ENCODE measurements at regions not wholly inside any gene's neighbourhood (a gene's known extent, or its start where the extent isn't known, plus 50 kb on each side); places are given as distances from the start of the nearest gene placed in this dataset.

DNA sequence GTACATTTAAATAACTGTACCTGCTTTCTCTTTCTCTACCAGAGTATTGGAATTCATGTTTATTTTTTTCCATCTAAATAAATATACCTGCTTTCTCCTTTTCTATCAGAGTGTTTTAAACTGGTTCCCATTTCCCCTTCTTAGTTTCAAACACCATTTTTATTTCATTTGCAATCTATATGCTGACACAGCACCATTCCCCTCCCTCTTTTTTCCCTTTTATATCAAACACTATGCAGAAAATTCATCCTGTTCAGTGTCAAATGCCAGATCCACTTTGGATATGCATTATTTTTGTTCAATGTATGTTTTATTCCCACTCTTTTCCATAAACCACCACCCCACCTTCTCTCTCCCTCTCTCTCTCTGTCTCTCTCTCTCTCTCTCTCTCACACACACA lies 85.8 kb upstream of the ST6GALNAC5 start:
- TF ChIP-seq, protein P1, sequence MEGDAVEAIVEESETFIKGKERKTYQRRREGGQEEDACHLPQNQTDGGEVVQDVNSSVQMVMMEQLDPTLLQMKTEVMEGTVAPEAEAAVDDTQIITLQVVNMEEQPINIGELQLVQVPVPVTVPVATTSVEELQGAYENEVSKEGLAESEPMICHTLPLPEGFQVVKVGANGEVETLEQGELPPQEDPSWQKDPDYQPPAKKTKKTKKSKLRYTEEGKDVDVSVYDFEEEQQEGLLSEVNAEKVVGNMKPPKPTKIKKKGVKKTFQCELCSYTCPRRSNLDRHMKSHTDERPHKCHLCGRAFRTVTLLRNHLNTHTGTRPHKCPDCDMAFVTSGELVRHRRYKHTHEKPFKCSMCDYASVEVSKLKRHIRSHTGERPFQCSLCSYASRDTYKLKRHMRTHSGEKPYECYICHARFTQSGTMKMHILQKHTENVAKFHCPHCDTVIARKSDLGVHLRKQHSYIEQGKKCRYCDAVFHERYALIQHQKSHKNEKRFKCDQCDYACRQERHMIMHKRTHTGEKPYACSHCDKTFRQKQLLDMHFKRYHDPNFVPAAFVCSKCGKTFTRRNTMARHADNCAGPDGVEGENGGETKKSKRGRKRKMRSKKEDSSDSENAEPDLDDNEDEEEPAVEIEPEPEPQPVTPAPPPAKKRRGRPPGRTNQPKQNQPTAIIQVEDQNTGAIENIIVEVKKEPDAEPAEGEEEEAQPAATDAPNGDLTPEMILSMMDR (IDR thresholded peaks at IDR 0.05), result no peak
- no peak for TF ChIP-seq EZH2 (IDR thresholded peaks at IDR 0.05)
